Mesenchymal stem cell (in vitro differentiated cells and primary cell): ENCODE measurements at regions not wholly inside any gene's neighbourhood (a gene's known extent, or its start where the extent isn't known, plus 50 kb on each side); places are given as distances from the start of the nearest gene placed in this dataset.

Source experiments
- DNase-seq: peaks from one replicate; pipeline ENCODE4 v3.0.0-alpha.2; 2013
- H2AFZ ChIP-seq: one replicate; pipeline ENCODE4 v1.6.1; 2013; ENCODE audit warnings: low read depth, mild to moderate bottlenecking, control low read depth, inconsistent platforms, low read length, moderate library complexity
- H2AK5ac ChIP-seq: 2 replicates; pipeline ENCODE4 v1.6.1; 2013; ENCODE audit warnings: low read length, moderate library complexity, mild to moderate bottlenecking, inconsistent platforms; ENCODE audit not compliant: severe bottlenecking
- H2BK120ac ChIP-seq: one replicate; pipeline ENCODE4 v1.6.1; 2013; ENCODE audit warnings: low read depth, mild to moderate bottlenecking, inconsistent platforms, low read length, moderate library complexity
- H2BK12ac ChIP-seq, 2 experiments: one replicate each; pipeline ENCODE4 v1.6.1; 2013; ENCODE audit warnings: inconsistent platforms in 2 of 2, low read length in 2 of 2, mild to moderate bottlenecking in 2 of 2, moderate library complexity in 2 of 2, control low read depth in 1 of 2
- H2BK15ac ChIP-seq: one replicate; pipeline ENCODE4 v1.6.1; 2013; ENCODE audit warnings: mild to moderate bottlenecking, low read depth, inconsistent platforms; ENCODE audit not compliant: poor library complexity, severe bottlenecking
- H2BK5ac ChIP-seq: 2 replicates; pipeline ENCODE4 v1.6.1; 2013; ENCODE audit warnings: low read depth, mild to moderate bottlenecking, low read length, control low read depth, inconsistent platforms; ENCODE audit not compliant: poor library complexity, severe bottlenecking
- H3K14ac ChIP-seq, 2 experiments: one replicate each; pipeline ENCODE4 v1.6.1; 2013; ENCODE audit warnings: inconsistent platforms in 2 of 2, low read length in 2 of 2, control low read depth in 1 of 2, mild to moderate bottlenecking in 1 of 2, moderate library complexity in 1 of 2
- H3K18ac ChIP-seq, 2 experiments: one replicate each; pipeline ENCODE4 v1.6.1; 2013; ENCODE audit warnings: inconsistent platforms in 2 of 2, low read length in 2 of 2, control low read depth in 1 of 2, low read depth in 1 of 2, mild to moderate bottlenecking in 1 of 2
- H3K23ac ChIP-seq, 2 experiments: one replicate each; pipeline ENCODE4 v1.6.1; 2013; ENCODE audit warnings: inconsistent platforms in 2 of 2, low read length in 2 of 2, mild to moderate bottlenecking in 2 of 2, moderate library complexity in 2 of 2, control low read depth in 1 of 2
- H3K27ac ChIP-seq: 2 replicates; pipeline ENCODE4 v1.5.1; 2013; ENCODE audit warnings: mild to moderate bottlenecking, moderate library complexity, low read length, control low read depth, inconsistent platforms; ENCODE audit not compliant: poor library complexity, severe bottlenecking
- H3K27me3 ChIP-seq, 2 experiments: 2 replicates each; pipeline versions ENCODE4 v1.6.1 to v1.7.0; 2013; ENCODE audit warnings: low read length in 2 of 2, mild to moderate bottlenecking in 2 of 2, moderate library complexity in 2 of 2, control low read depth in 1 of 2, inconsistent platforms in 1 of 2; ENCODE audit not compliant: control insufficient read depth in 1 of 2, insufficient read depth in 1 of 2
- H3K36me3 ChIP-seq, 2 experiments: 2 replicates each; pipeline versions ENCODE4 v1.6.1 to v1.7.0; 2013; ENCODE audit warnings: low read length in 2 of 2, control low read depth in 1 of 2, inconsistent platforms in 1 of 2, low read depth in 1 of 2, mild to moderate bottlenecking in 1 of 2; ENCODE audit not compliant: insufficient read depth in 2 of 2, control insufficient read depth in 1 of 2
- H3K4ac ChIP-seq, 2 experiments: one replicate each; pipeline ENCODE4 v1.6.1; 2013; ENCODE audit warnings: inconsistent platforms in 2 of 2, low read length in 2 of 2, mild to moderate bottlenecking in 2 of 2, moderate library complexity in 2 of 2, control low read depth in 1 of 2, low read depth in 1 of 2
- H3K4me1 ChIP-seq: 2 replicates; pipeline ENCODE4 v1.6.1; 2013; ENCODE audit warnings: low read depth, low read length, control low read depth; ENCODE audit not compliant: control insufficient read depth, insufficient read depth
- H3K4me2 ChIP-seq: 2 replicates; pipeline ENCODE4 v1.6.1; 2013; ENCODE audit warnings: low read length, mild to moderate bottlenecking, inconsistent platforms; ENCODE audit not compliant: poor library complexity, severe bottlenecking
- H3K4me3 ChIP-seq, 2 experiments: 2 replicates each; pipeline versions ENCODE4 v1.5.1 to v1.7.0; 2013; ENCODE audit warnings: low read length in 2 of 2, mild to moderate bottlenecking in 2 of 2, control low read depth in 1 of 2, low read depth in 1 of 2; ENCODE audit not compliant: insufficient read depth in 1 of 2
- H3K79me1 ChIP-seq: replicated peaks from 2 replicates; pipeline ENCODE4 v1.6.1; 2013; ENCODE audit warnings: mild to moderate bottlenecking, control low read depth, low read length, inconsistent platforms; ENCODE audit not compliant: poor library complexity, severe bottlenecking
- H3K9ac ChIP-seq: 2 replicates; pipeline ENCODE4 v1.7.0; 2013; ENCODE audit warnings: mild to moderate bottlenecking, low read length, moderate library complexity
- H3K9me3 ChIP-seq: 2 replicates; pipeline ENCODE4 v1.7.0; 2013; ENCODE audit warnings: mild to moderate bottlenecking, low read length; ENCODE audit not compliant: control insufficient read depth
- H4K8ac ChIP-seq: one replicate; pipeline ENCODE4 v1.6.1; 2013; ENCODE audit warnings: inconsistent platforms, mild to moderate bottlenecking, low read length, moderate library complexity
- H4K91ac ChIP-seq: one replicate; pipeline ENCODE4 v1.6.1; 2013; ENCODE audit warnings: mild to moderate bottlenecking, low read length, inconsistent platforms
- WGBS: methylation state at CpG from one replicate; pipeline ENCODE4 v1.1.7; 2013; ENCODE audit warnings: mixed read lengths; 5-methylcytosine and 5-hydroxymethylcytosine counted together

DNA sequence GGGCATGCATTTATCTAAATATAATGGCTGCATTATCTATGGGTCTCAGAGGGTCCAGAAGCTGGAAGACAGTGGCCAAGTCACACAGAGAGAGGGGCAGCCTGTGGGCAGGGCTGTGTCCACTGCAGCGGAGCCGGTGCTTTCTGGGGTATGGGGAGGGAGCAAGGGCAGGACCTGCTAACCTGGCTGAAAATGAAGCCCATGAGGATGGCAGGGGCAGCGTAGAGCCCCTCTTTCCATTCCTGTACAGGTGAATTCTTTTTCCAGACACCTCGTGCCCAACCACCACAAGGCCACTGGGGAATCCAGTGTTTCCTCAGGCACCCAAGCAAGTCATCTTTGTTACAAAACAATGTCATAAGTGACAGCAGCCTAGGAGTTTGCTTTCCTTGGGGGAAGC is 305.9 kb upstream of the IRX4 start:
- WGBS: 68% methylated on average over 3 of the region's 4 CpGs

GRCh38 chr5:2188137-2188536 is 305.4 kb upstream of the IRX4 start:
- Histone ChIP-seq H3K9ac (no peak overlapping the region), H3K4me1 (no peaks in the 10 kb centered on the region), H2AK5ac (no peak overlapping the region), H3K18ac (no peak overlapping the region), H3K4me3 (no peak overlapping the region), H3K27ac (no peak overlapping the region), H2BK15ac (no peak overlapping the region), H3K14ac (no peak overlapping the region), H3K79me1 (no peaks in the 10 kb centered on the region), H2BK12ac (no peak overlapping the region), H3K27me3 (peaks cover 0 to 7% of the 10 kb centered on the region in 2 experiments), H3K36me3 (no peaks in the 10 kb centered on the region), H4K8ac (no peak overlapping the region), H3K4ac (no peak overlapping the region), H2AFZ (no peak overlapping the region), H3K23ac (no peak overlapping the region), H4K91ac (no peak overlapping the region), H2BK120ac (no peak overlapping the region), H3K4me2 (no peak overlapping the region), H3K9me3 (no peaks in the 10 kb centered on the region), H2BK5ac (no peak overlapping the region)
- 94% methylated on average over 5 of the region's 7 CpGs for WGBS
- no peak for DNase-seq

More for the DNA sequence above, 305.9 kb upstream of the IRX4 start:
- no peak overlapping the region for H3K4ac ChIP-seq
- H2BK12ac ChIP-seq: no peak overlapping the region
- no peak overlapping the region for H2AFZ ChIP-seq
- H3K36me3 ChIP-seq: no peaks in the 10 kb centered on the region
- no peak overlapping the region for H2AK5ac ChIP-seq
- no peaks in the 10 kb centered on the region for H3K9me3 ChIP-seq
- H3K79me1 ChIP-seq: no peaks in the 10 kb centered on the region
- no peaks in the 10 kb centered on the region for H3K4me1 ChIP-seq
- no peak for DNase-seq
- no peak overlapping the region for H3K4me3 ChIP-seq
- H2BK15ac ChIP-seq: no peak overlapping the region
- H2BK120ac ChIP-seq: no peak overlapping the region
- no peak overlapping the region for H4K8ac ChIP-seq
- no peak overlapping the region for H3K4me2 ChIP-seq
- no peak overlapping the region for H3K14ac ChIP-seq
- no peak overlapping the region for H3K27ac ChIP-seq
- no peak overlapping the region for H2BK5ac ChIP-seq
- no peak overlapping the region for H3K23ac ChIP-seq
- peaks cover 0 to 7% of the 10 kb centered on the region in 2 experiments for H3K27me3 ChIP-seq
- no peak overlapping the region for H4K91ac ChIP-seq
- H3K18ac ChIP-seq: no peak overlapping the region
- no peak overlapping the region for H3K9ac ChIP-seq

- Histone ChIP-seq H2AK5ac (no peak overlapping the region), H2BK15ac (no peak overlapping the region), H3K14ac (no peak overlapping the region), H3K18ac (no peak overlapping the region), H3K9me3 (no peaks in the 10 kb centered on the region), H3K4me1 (no peaks in the 10 kb centered on the region), H2BK120ac (no peak overlapping the region), H3K23ac (no peak overlapping the region), H4K91ac (no peak overlapping the region), H2AFZ (no peak overlapping the region), H4K8ac (no peak overlapping the region), H3K9ac (no peak overlapping the region), H3K27ac (no peak overlapping the region), H2BK12ac (no peak overlapping the region), H3K36me3 (no peaks in the 10 kb centered on the region), H3K4ac (no peak overlapping the region), H2BK5ac (no peak overlapping the region), H3K27me3 (peaks cover 0 to 7% of the 10 kb centered on the region in 2 experiments), H3K4me2 (no peak overlapping the region), H3K4me3 (no peak overlapping the region), H3K79me1 (no peaks in the 10 kb centered on the region)
- 90% methylated on average over 9 of the region's 10 CpGs for WGBS
- no peak for DNase-seq
These were observed 305.0 kb upstream of the IRX4 start for GRCh38 chr5:2187687-2188086.

DNA sequence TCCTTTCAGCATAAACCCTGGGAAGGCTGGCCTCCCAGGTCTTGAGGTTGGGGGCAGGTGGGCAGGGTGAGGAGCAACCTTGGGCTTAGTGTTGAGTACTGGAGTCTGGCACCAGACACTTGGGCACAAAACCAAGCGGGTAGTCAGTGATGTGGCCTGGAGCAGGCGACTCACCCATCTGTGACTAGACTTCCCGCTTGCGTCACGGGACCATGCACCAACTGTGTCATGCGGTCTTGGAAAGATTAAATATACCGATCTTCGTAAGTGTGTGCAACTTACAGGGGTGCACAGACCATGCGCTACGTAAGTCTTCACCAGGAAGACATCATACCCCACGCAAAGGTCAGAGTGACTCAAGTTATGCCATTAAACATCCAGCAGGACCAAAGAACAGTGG is 304.4 kb upstream of the IRX4 start:
- Histone ChIP-seq H4K91ac (no peak overlapping the region), H3K9me3 (no peaks in the 10 kb centered on the region), H4K8ac (no peak overlapping the region), H3K9ac (no peak overlapping the region), H3K4me3 (no peak overlapping the region), H2AFZ (no peak overlapping the region), H3K27ac (no peak overlapping the region), H2BK5ac (no peak overlapping the region), H2BK12ac (no peak overlapping the region), H3K36me3 (no peaks in the 10 kb centered on the region), H3K79me1 (no peaks in the 10 kb centered on the region), H3K4me1 (no peaks in the 10 kb centered on the region), H3K18ac (no peak overlapping the region), H3K23ac (no peak overlapping the region), H2BK120ac (no peak overlapping the region), H3K27me3 (peaks cover 0 to 7% of the 10 kb centered on the region in 2 experiments), H2BK15ac (no peak overlapping the region), H3K4me2 (no peak overlapping the region), H3K14ac (no peak overlapping the region), H3K4ac (no peak overlapping the region), H2AK5ac (no peak overlapping the region)
- no peak for DNase-seq
- 95% methylated on average over 11 of the region's 11 CpGs for WGBS
